IMR-90 (cell line): ENCODE measurements at regions not wholly inside any gene's neighbourhood (a gene's known extent, or its start where the extent isn't known, plus 50 kb on each side); places are given as distances from the start of the nearest gene placed in this dataset.

Source experiments
- ATAC-seq: fragments of 200-7000 bp; cut with Tn5 transposase; 2 replicates; pipeline ENCODE4 v1.9.1; 2020; ENCODE audit warnings: low read depth, mild to moderate bottlenecking, moderate library complexity
- BruUV-seq: library from RNA; stranded (reverse); fragments of 400-500 nt; replicated peaks from 2 replicates; lab custom pipeline; 2021; lab: Mats Ljungman, UMichigan
- CTCF ChIA-PET: fragments of 300-600 bp; formaldehyde crosslinking; extraction: SDS; loops from one replicate; lab custom pipeline; 2021; ENCODE audit warnings: antibody characterized with exemption; lab: Yijun Ruan, JAX
- POLR2A ChIA-PET: fragments of 300-600 bp; sonication (Branson Sonifier 250); formaldehyde crosslinking; loops from one replicate; lab custom pipeline; 2022; ENCODE audit warnings: antibody characterized with exemption; ENCODE audit not compliant: unreplicated experiment; lab: Charles Lee
- DNase-seq: peaks from one replicate; pipeline ENCODE4 v3.0.0; 2013
- H2AFZ ChIP-seq: replicated peaks from 2 replicates; pipeline ENCODE3; 2013; ENCODE audit warnings: low read length, mild to moderate bottlenecking; ENCODE audit not compliant: poor library complexity
- H2AK5ac ChIP-seq: 2 replicates; pipeline ENCODE4 v1.6.1; 2013; ENCODE audit warnings: low read depth, low read length, inconsistent platforms
- H2AK9ac ChIP-seq: replicated peaks from 2 replicates; pipeline ENCODE3; 2013; ENCODE audit warnings: mild to moderate bottlenecking, low read depth, low read length, moderate library complexity; ENCODE audit not compliant: poor library complexity
- H2BK120ac ChIP-seq: 2 replicates; pipeline ENCODE4 v1.6.1; 2013; ENCODE audit warnings: low read depth, low read length, inconsistent platforms
- H2BK15ac ChIP-seq: 3 replicates; pipeline ENCODE4 v1.6.1; 2013; ENCODE audit warnings: low read depth, low read length, inconsistent platforms
- H2BK20ac ChIP-seq: 2 replicates; pipeline ENCODE4 v1.6.1; 2013; ENCODE audit warnings: low read depth, mild to moderate bottlenecking, inconsistent platforms, low read length, moderate library complexity
- H2BK5ac ChIP-seq: 2 replicates; pipeline ENCODE4 v1.6.1; 2013; ENCODE audit warnings: mild to moderate bottlenecking, low read depth, low read length, inconsistent platforms; ENCODE audit not compliant: poor library complexity, severe bottlenecking
- H3K14ac ChIP-seq: replicated peaks from 2 replicates; pipeline ENCODE4 v1.6.1; 2013; ENCODE audit warnings: low read depth, low read length, inconsistent platforms
- H3K18ac ChIP-seq: 2 replicates; pipeline ENCODE4 v1.6.1; 2013; ENCODE audit warnings: low read depth, low read length, control low read depth
- H3K23ac ChIP-seq: 2 replicates; pipeline ENCODE4 v1.6.1; 2013; ENCODE audit warnings: low read depth, low read length, inconsistent platforms
- H3K27ac ChIP-seq: 2 replicates; pipeline ENCODE4 v1.5.1; 2013; ENCODE audit warnings: mild to moderate bottlenecking, control low read depth, low read length; ENCODE audit not compliant: insufficient read depth
- H3K27me3 ChIP-seq: 2 replicates; pipeline ENCODE4 v1.6.1; 2013; ENCODE audit warnings: low read length; ENCODE audit not compliant: control insufficient read depth, insufficient read depth
- H3K36me3 ChIP-seq: 2 replicates; pipeline ENCODE4 v1.6.1; 2013; ENCODE audit warnings: low read length, mixed read lengths; ENCODE audit not compliant: control insufficient read depth, insufficient read depth
- H3K4ac ChIP-seq: 2 replicates; pipeline ENCODE4 v1.6.1; 2013; ENCODE audit warnings: low read depth, low read length, inconsistent platforms
- H3K4me1 ChIP-seq: 2 replicates; pipeline ENCODE4 v1.6.1; 2013; ENCODE audit warnings: low read length, mixed read lengths; ENCODE audit not compliant: control insufficient read depth, insufficient read depth
- H3K4me2 ChIP-seq: 2 replicates; pipeline ENCODE4 v1.6.1; 2013; ENCODE audit warnings: low read depth, mild to moderate bottlenecking, control low read depth, low read length, moderate library complexity
- H3K4me3 ChIP-seq: 2 replicates; pipeline ENCODE4 v1.5.1; 2013; ENCODE audit warnings: low read depth, mild to moderate bottlenecking, control low read depth, low read length, moderate library complexity; ENCODE audit not compliant: insufficient read depth
- H3K56ac ChIP-seq: 2 replicates; pipeline ENCODE4 v1.6.1; 2013; ENCODE audit warnings: low read length, inconsistent platforms; ENCODE audit not compliant: insufficient read depth; ENCODE audit errors: extremely low read depth
- H3K79me1 ChIP-seq, 2 experiments: 2 replicates each; pipeline ENCODE4 v1.6.1; 2013; ENCODE audit warnings: low read length in 2 of 2, inconsistent platforms in 1 of 2, low read depth in 1 of 2
- H3K9ac ChIP-seq: 2 replicates; pipeline ENCODE4 v1.6.1; 2013; ENCODE audit warnings: low read depth, low read length, control low read depth
- H3K9me1 ChIP-seq: 2 replicates; pipeline ENCODE4 v1.6.1; 2013; ENCODE audit warnings: low read length, inconsistent platforms; ENCODE audit not compliant: insufficient read depth
- H3K9me3 ChIP-seq: 2 replicates; pipeline ENCODE4 v1.6.1; 2013; ENCODE audit warnings: low read length; ENCODE audit not compliant: control insufficient read depth, insufficient read depth
- H4K20me1 ChIP-seq: 2 replicates; pipeline ENCODE4 v1.6.1; 2013; ENCODE audit warnings: low read length, inconsistent platforms; ENCODE audit not compliant: insufficient read depth
- H4K5ac ChIP-seq: 2 replicates; pipeline ENCODE4 v1.6.1; 2013; ENCODE audit warnings: mild to moderate bottlenecking, low read depth, low read length, control low read depth
- H4K8ac ChIP-seq, 2 experiments: 2 replicates each; pipeline ENCODE4 v1.6.1; 2013; ENCODE audit warnings: low read depth in 2 of 2, low read length in 2 of 2, control low read depth in 1 of 2, inconsistent platforms in 1 of 2
- H4K91ac ChIP-seq: 2 replicates; pipeline ENCODE4 v1.6.1; 2013; ENCODE audit warnings: low read depth, low read length, inconsistent platforms; ENCODE audit not compliant: insufficient read depth
- BHLHE40 ChIP-seq: fragments of 150-350 bp; IDR thresholded peaks from 2 replicates; pipeline ENCODE4 v1.6.1; 2016; ENCODE audit warnings: mild to moderate bottlenecking, low read depth, low read length
- CEBPB ChIP-seq: IDR thresholded peaks from 2 replicates; pipeline ENCODE4 v1.6.1; 2012; ENCODE audit warnings: low read depth, low read length, improper control_type of control experiment
- CHD1 ChIP-seq: IDR thresholded peaks from 2 replicates; pipeline ENCODE4 v1.6.1; 2012; ENCODE audit warnings: low read depth, low read length, improper control_type of control experiment
- CTCF ChIP-seq: conservative IDR thresholded peaks from 2 replicates; pipeline ENCODE4 v1.5.1; 2012; ENCODE audit warnings: mild to moderate bottlenecking, low read depth, low read length, improper control_type of control experiment
- ELK1 ChIP-seq: fragments of 150-350 bp; IDR thresholded peaks from 2 replicates; pipeline ENCODE4 v1.6.1; 2016; ENCODE audit warnings: low read depth, mild to moderate bottlenecking, low read length, moderate library complexity, borderline replicate concordance
- FOS ChIP-seq: fragments of 150-350 bp; IDR thresholded peaks from 2 replicates; pipeline ENCODE4 v1.6.1; 2016; ENCODE audit warnings: low read depth, low read length
- MAFK ChIP-seq: IDR thresholded peaks from 2 replicates; pipeline ENCODE4 v1.6.1; 2012; ENCODE audit warnings: low read depth, low read length, improper control_type of control experiment
- MAZ ChIP-seq: IDR thresholded peaks from 2 replicates; pipeline ENCODE4 v1.6.1; 2012; ENCODE audit warnings: low read depth, mild to moderate bottlenecking, low read length, improper control_type of control experiment, moderate library complexity, borderline replicate concordance
- MXI1 ChIP-seq: IDR thresholded peaks from 2 replicates; pipeline ENCODE4 v1.6.1; 2012; ENCODE audit warnings: low read depth, mild to moderate bottlenecking, low read length, moderate library complexity, borderline replicate concordance
- NFE2L2 ChIP-seq: fragments of 150-350 bp; IDR thresholded peaks from 2 replicates; pipeline ENCODE4 v1.6.1; 2016; ENCODE audit warnings: low read depth, mild to moderate bottlenecking, low read length
- POLR2A ChIP-seq: IDR thresholded peaks from 2 replicates; pipeline ENCODE4 v1.6.1; 2012; ENCODE audit warnings: mild to moderate bottlenecking, low read depth, low read length
- RAD21 ChIP-seq: IDR thresholded peaks from 2 replicates; pipeline ENCODE4 v1.6.1; 2012; ENCODE audit warnings: low read length, improper control_type of control experiment
- RFX5 ChIP-seq: IDR thresholded peaks from 2 replicates; pipeline ENCODE4 v1.8.0; 2012; ENCODE audit warnings: low read depth, mild to moderate bottlenecking, low read length, moderate library complexity
- SMC3 ChIP-seq: fragments of 150-350 bp; IDR thresholded peaks from 2 replicates; pipeline ENCODE4 v1.6.1; 2016; ENCODE audit warnings: low read depth, mild to moderate bottlenecking, antibody characterized with exemption, low read length, moderate library complexity
- USF2 ChIP-seq: fragments of 150-350 bp; IDR thresholded peaks from 2 replicates; pipeline ENCODE4 v1.6.1; 2017; ENCODE audit warnings: mild to moderate bottlenecking, antibody characterized with exemption, low read length, low read depth
- WGBS, 2 experiments: methylation state at CpG; one replicate each; pipeline versions ENCODE4 v1.1.5 to v1.1.7; 2013; ENCODE audit warnings: missing lambda C conversion rate in 2 of 2; ENCODE audit not compliant: insufficient read length in 1 of 2; ENCODE audit errors: extremely low coverage in 2 of 2; 5-methylcytosine and 5-hydroxymethylcytosine counted together
- dilution Hi-C: fragments of 300-500 bp; cut with HindIII; formaldehyde crosslinking; loops from one replicate; pipeline ENCODE4 v1.14.3; 2018; ENCODE audit warnings: low sequenced_read_pairs; ENCODE audit not compliant: unreplicated experiment
- in situ Hi-C: fragments of 300-500 bp; cut with MboI; formaldehyde crosslinking; loops from 3 replicates; pipeline ENCODE4 v1.14.3; 2019; ENCODE audit warnings: low sequenced_read_pairs, inconsistent platforms, mixed read lengths
- intact Hi-C: fragments of 100-400 bp; cut with micrococcal nuclease; formaldehyde crosslinking; loops from 2 replicates; pipeline ENCODE4 v1.10.0; 2022

DNA sequence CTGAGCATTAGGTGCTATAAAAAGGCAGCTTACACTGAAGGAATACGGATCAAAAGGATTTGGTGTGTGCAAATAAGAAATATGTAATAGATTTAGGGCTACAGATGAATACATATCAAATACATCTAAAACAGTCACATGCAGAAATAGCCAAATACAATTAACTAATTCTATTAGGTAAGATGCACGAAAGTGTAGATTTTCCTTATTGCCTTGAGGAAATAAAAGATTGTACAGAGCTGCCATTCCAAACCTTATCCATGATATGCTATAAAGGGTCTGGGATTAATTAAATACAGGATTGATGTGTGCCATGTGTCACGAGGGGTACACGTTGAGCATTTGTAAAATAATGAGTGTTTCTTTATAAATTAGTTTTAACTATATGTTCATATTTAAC lies 107.0 kb upstream of the ELOVL6 start:
- no peak overlapping the region for H3K14ac ChIP-seq
- no peak overlapping the region for H3K23ac ChIP-seq
- ATAC-seq (no peak), DNase-seq (no peak)
- ChIA-PET CTCF (no interaction called here), POLR2A (no interaction called here)
- H2AK9ac ChIP-seq: no peak overlapping the region
- H2AFZ ChIP-seq: no peak overlapping the region
- no peak overlapping the region for H2BK5ac ChIP-seq
- H3K9me3 ChIP-seq: no peaks in the 10 kb centered on the region
- H4K91ac ChIP-seq: no peak overlapping the region
- H3K9me1 ChIP-seq: no peaks in the 10 kb centered on the region
- H3K36me3 ChIP-seq: no peaks in the 10 kb centered on the region
- no peaks in the 10 kb centered on the region for H3K4me1 ChIP-seq
- no CpG with 5 or more reads among the region's 4 CpGs for WGBS, 2 experiments
- no peak overlapping the region for H4K8ac ChIP-seq
- no peaks in the 10 kb centered on the region for H4K20me1 ChIP-seq
- no peak overlapping the region for H4K5ac ChIP-seq
- no peak overlapping the region for H2BK15ac ChIP-seq
- H3K4ac ChIP-seq: no peak overlapping the region
- H3K27me3 ChIP-seq: peaks cover 2% of the 10 kb centered on the region; the same call in 1 of the 2 replicates
- H3K4me3 ChIP-seq: no peak overlapping the region
- in situ Hi-C loops (loop anchor here (25.0 kb wide), 2 partner anchors 207 to 293 kb away; no protein-coding TSS in a partner anchor), intact Hi-C loops (no loop called here), dilution Hi-C loops (no loop called here)
- H3K79me1 ChIP-seq: no peaks in the 10 kb centered on the region
- no peak overlapping the region for H3K9ac ChIP-seq
- no peak overlapping the region for H3K18ac ChIP-seq
- TF ChIP-seq MXI1: no peak
- TF ChIP-seq ELK1: no peak
- TF ChIP-seq MAFK: no peak
- TF ChIP-seq NFE2L2: no peak
- no peak for TF ChIP-seq BHLHE40
- no peak for TF ChIP-seq RAD21
- no peak for TF ChIP-seq CEBPB
- no peak for TF ChIP-seq CTCF
- TF ChIP-seq MAZ: no peak
- TF ChIP-seq SMC3: no peak
- no peak for TF ChIP-seq POLR2A
- TF ChIP-seq CHD1: no peak
- no peak for TF ChIP-seq USF2
- no peak for TF ChIP-seq RFX5
- TF ChIP-seq FOS: no peak
- H3K27ac ChIP-seq: no peak overlapping the region
- no peak overlapping the region for H3K56ac ChIP-seq
- H2AK5ac ChIP-seq: no peak overlapping the region
- no peak overlapping the region for H3K4me2 ChIP-seq
- BruUV-seq: no TSS peak
- H2BK120ac ChIP-seq: no peak overlapping the region
- no peak overlapping the region for H2BK20ac ChIP-seq
